ENCODE measurements at regions not wholly inside any gene's neighbourhood (a gene's known extent, or its start where the extent isn't known, plus 50 kb on each side); places are given as distances from the start of the nearest gene placed in this dataset.

- CTCF ChIA-PET: no interaction called here
- BruUV-seq (replicated peaks): no TSS peak
Observed at GRCh38 chr12:42663621-42664020, 74.1 kb upstream of the PRICKLE1 start.

More at GRCh38 chr12:42663621-42664020, 74.1 kb upstream of the PRICKLE1 start:
- no peaks in the 10 kb centered on the region for H3K9me2 ChIP-seq (ENCODE audit: insufficient read depth)
- ChIA-PET RAD21 (ENCODE audit: low non-redundant PET in 1 of 2, low total read pairs in 2 of 2, uncharacterized antibody in 2 of 2, unreplicated experiment in 2 of 2) (no interaction called here), POLR2A (no interaction called here)
- H3K36me3 ChIP-seq (ENCODE audit: control insufficient read depth in 1 of 2, insufficient read depth in 2 of 2, low read length in 2 of 2): no peaks in the 10 kb centered on the region
- H3K9ac ChIP-seq (ENCODE audit: low read length): no peak overlapping the region
- no peak for DNase-seq (ENCODE audit: low read depth, low spot score)
- H3K4me3 ChIP-seq (replicated peaks in 1 of 2; ENCODE audit: low read depth in 1 of 2, low read length in 2 of 2): no peak overlapping the region
- H4K20me1 ChIP-seq (ENCODE audit: insufficient read depth): no peaks in the 10 kb centered on the region
- intact Hi-C loops (cut with micrococcal nuclease): no loop called here
- no peaks in the 10 kb centered on the region for H3K9me3 ChIP-seq (ENCODE audit: control insufficient read depth in 1 of 2, insufficient read depth in 1 of 2, low read depth in 1 of 2, low read length in 2 of 2)
- H3K4me1 ChIP-seq (ENCODE audit: control insufficient read depth in 1 of 2, insufficient read depth in 2 of 2, low read length in 2 of 2): no peaks in the 10 kb centered on the region
- ATAC-seq: no peak
- no peak overlapping the region for H3K4me2 ChIP-seq (ENCODE audit: low read length)
- TF ChIP-seq SP1 (IDR thresholded peaks at IDR 0.05; ENCODE audit: low read depth): no peak
- no peak for TF ChIP-seq POLR2AphosphoS5 (IDR thresholded peaks at IDR 0.05; ENCODE audit: low read depth, low read length)
- no peak for TF ChIP-seq CTCF (IDR thresholded peaks at IDR 0.05 in 2 of 3, conservative IDR thresholded peaks at IDR 0.05 in 1 of 3; ENCODE audit: borderline replicate concordance in 1 of 3, insufficient read depth in 1 of 3, low read depth in 2 of 3, low read length in 2 of 3)
- no peak for TF ChIP-seq JUND (IDR thresholded peaks at IDR 0.05)
- TF ChIP-seq CEBPB (IDR thresholded peaks at IDR 0.05; ENCODE audit: low read depth): no peak
- no peak for TF ChIP-seq SRF (IDR thresholded peaks at IDR 0.05; ENCODE audit: low read depth)
- TF ChIP-seq ATF3 (IDR thresholded peaks at IDR 0.05): no peak
- H3K27me3 ChIP-seq (ENCODE audit: insufficient read depth, low read length): no peaks in the 10 kb centered on the region
- H3K27ac ChIP-seq (ENCODE audit: low read depth, low read length): no peak overlapping the region
- H2AFZ ChIP-seq (ENCODE audit: low read depth, low read length, poor library complexity, severe bottlenecking): no peak overlapping the region
- no peaks in the 10 kb centered on the region for H3K79me2 ChIP-seq (ENCODE audit: insufficient read depth, low read length)
